Liver (tissue), 8 donors: ENCODE measurements at regions not wholly inside any gene's neighbourhood (a gene's known extent, or its start where the extent isn't known, plus 50 kb on each side); places are given as distances from the start of the nearest gene placed in this dataset.

ENCODE experiments used
- DNase-seq: peaks from one replicate; pipeline ENCODE4 v3.0.0-alpha.2; 2017; ENCODE audit warnings: low spot score
- H3K27ac ChIP-seq, 2 donors: one replicate each; pipeline ENCODE4 v1.7.0; 2013; ENCODE audit warnings: inconsistent platforms in 2 of 2, low read length in 2 of 2, control low read depth in 1 of 2, low read depth in 1 of 2, mild to moderate bottlenecking in 1 of 2
- H3K27me3 ChIP-seq, 4 donors: one replicate each; pipeline versions ENCODE4 v1.6.1 to v1.7.0; 2013; ENCODE audit warnings: low read length in 3 of 4, inconsistent platforms in 1 of 4, mild to moderate bottlenecking in 1 of 4, moderate library complexity in 1 of 4; ENCODE audit not compliant: control insufficient read depth in 4 of 4, insufficient read depth in 4 of 4
- H3K36me3 ChIP-seq, 4 donors: one replicate each; pipeline versions ENCODE4 v1.6.1 to v1.7.0; 2013; ENCODE audit warnings: low read length in 3 of 4, mild to moderate bottlenecking in 3 of 4, low read depth in 1 of 4, moderate library complexity in 1 of 4; ENCODE audit not compliant: control insufficient read depth in 4 of 4, insufficient read depth in 3 of 4
- H3K4me1 ChIP-seq, 4 donors: one replicate each; pipeline versions ENCODE4 v1.6.1 to v1.7.0; 2013; ENCODE audit warnings: low read length in 3 of 4, mild to moderate bottlenecking in 3 of 4, moderate library complexity in 1 of 4; ENCODE audit not compliant: control insufficient read depth in 4 of 4, insufficient read depth in 4 of 4
- H3K4me3 ChIP-seq, 3 donors: one replicate each; pipeline versions ENCODE4 v1.6.1 to v1.7.0; 2013; ENCODE audit warnings: low read length in 3 of 3, control low read depth in 1 of 3, low read depth in 1 of 3, mild to moderate bottlenecking in 1 of 3
- H3K9ac ChIP-seq, 2 donors: one replicate each; pipeline ENCODE4 v1.7.0; 2013; ENCODE audit warnings: low read length in 2 of 2, mild to moderate bottlenecking in 2 of 2, moderate library complexity in 2 of 2, control low read depth in 1 of 2, low read depth in 1 of 2
- H3K9me3 ChIP-seq, 4 donors: one replicate each; pipeline versions ENCODE4 v1.6.1 to v1.7.0; 2013; ENCODE audit warnings: low read length in 3 of 4; ENCODE audit not compliant: control insufficient read depth in 4 of 4
- ATF3 ChIP-seq: IDR thresholded peaks from 2 replicates; pipeline ENCODE4 v1.6.1; 2016; ENCODE audit warnings: antibody characterized with exemption
- CTCF ChIP-seq: fragments of 150-350 bp; IDR thresholded peaks from 2 replicates; pipeline ENCODE4 v1.5.1; 2017; ENCODE audit warnings: improper control_type of control experiment, low read depth, low read length; ENCODE audit not compliant: missing input control
- EGR1 ChIP-seq, 2 donors: IDR thresholded peaks; 2 replicates each; pipeline ENCODE4 v1.6.1; 2016 to 2018; ENCODE audit warnings: antibody characterized with exemption in 2 of 2, low read depth in 2 of 2
- FOXA1 ChIP-seq: IDR thresholded peaks from 2 replicates; pipeline ENCODE4 v1.6.1; 2016; ENCODE audit warnings: antibody characterized with exemption
- GABPA ChIP-seq, 2 donors: IDR thresholded peaks in 1 of 2; conservative IDR thresholded peaks in 1 of 2; 2 replicates each; pipeline ENCODE4 v1.6.1; 2016; ENCODE audit warnings: antibody characterized with exemption in 2 of 2, mild to moderate bottlenecking in 1 of 2, moderate library complexity in 1 of 2
- HNF4A ChIP-seq, 2 donors: conservative IDR thresholded peaks; 2 replicates each; pipeline ENCODE4 v1.6.1; 2016; ENCODE audit warnings: antibody characterized with exemption in 2 of 2, mild to moderate bottlenecking in 2 of 2
- HNF4G ChIP-seq: IDR thresholded peaks from 2 replicates; pipeline ENCODE4 v1.6.1; 2016; ENCODE audit warnings: antibody characterized with exemption
- JUND ChIP-seq, 2 donors: IDR thresholded peaks; 2 replicates each; pipeline ENCODE4 v1.6.1; 2016; ENCODE audit warnings: antibody characterized with exemption in 2 of 2
- MAX ChIP-seq: IDR thresholded peaks from 2 replicates; pipeline ENCODE4 v1.6.1; 2016; ENCODE audit warnings: antibody characterized with exemption
- RAD21 ChIP-seq, 2 donors: IDR thresholded peaks; 2 replicates each; pipeline ENCODE4 v1.6.1; 2016; ENCODE audit warnings: antibody characterized with exemption in 2 of 2, mild to moderate bottlenecking in 2 of 2
- REST ChIP-seq: IDR thresholded peaks from 2 replicates; pipeline ENCODE4 v1.6.1; 2016; ENCODE audit warnings: antibody characterized with exemption, mild to moderate bottlenecking
- RXRA ChIP-seq, 2 donors: IDR thresholded peaks; 2 replicates each; pipeline ENCODE4 v1.6.1; 2017 to 2018; ENCODE audit warnings: antibody characterized with exemption in 2 of 2, mild to moderate bottlenecking in 1 of 2
- SP1 ChIP-seq: IDR thresholded peaks from 2 replicates; pipeline ENCODE4 v1.6.1; 2018; ENCODE audit warnings: antibody characterized with exemption, mild to moderate bottlenecking
- TAF1 ChIP-seq: conservative IDR thresholded peaks from 2 replicates; pipeline ENCODE4 v1.6.1; 2016; ENCODE audit warnings: antibody characterized with exemption, mild to moderate bottlenecking
- YY1 ChIP-seq: IDR thresholded peaks from 2 replicates; pipeline ENCODE4 v1.6.1; 2016; ENCODE audit warnings: antibody characterized with exemption, mild to moderate bottlenecking
- ZBTB33 ChIP-seq: IDR thresholded peaks from 2 replicates; pipeline ENCODE4 v1.6.1; 2016; ENCODE audit warnings: antibody characterized with exemption
- WGBS: extraction: QIAGEN DNeasy Blood & Tissue Kit; methylation state at CpG from one replicate; pipeline ENCODE4 v1.1.7; 2013; 5-methylcytosine and 5-hydroxymethylcytosine counted together
- donor health status: healthy.
- donor health status: healthy.
- donor health status: healthy.
- donor health status: healthy.
- donor health status: healthy.

GRCh38 chr17:73713136-73713535, 68.9 kb upstream of the SDK2 start:
- no peaks in the 10 kb centered on the region for H3K27me3 ChIP-seq
- no peak overlapping the region for H3K4me3 ChIP-seq
- WGBS: 46% methylated on average over 9 of the region's 9 CpGs
- no peak for TF ChIP-seq EGR1 (IDR thresholded peaks at IDR 0.05; ENCODE audit: low read depth in 2 of 2)
- TF ChIP-seq RAD21 (IDR thresholded peaks at IDR 0.05): no peak
- no peak for TF ChIP-seq RXRA (IDR thresholded peaks at IDR 0.05)
- no peak for TF ChIP-seq CTCF
- no peak for TF ChIP-seq FOXA1
- TF ChIP-seq MAX: no peak
- TF ChIP-seq REST: no peak
- no peak for TF ChIP-seq HNF4A (conservative IDR thresholded peaks at IDR 0.05)
- no peak for TF ChIP-seq YY1
- DNase-seq: no peak
- H3K9me3 ChIP-seq: no peaks in the 10 kb centered on the region
- H3K27ac ChIP-seq: no peak overlapping the region
- no peaks in the 10 kb centered on the region for H3K36me3 ChIP-seq
- no peak overlapping the region for H3K9ac ChIP-seq
- H3K4me1 ChIP-seq: peaks cover 0 to 8% (median 3%) of the 10 kb centered on the region in 4 donors

- TF ChIP-seq ZBTB33: no peak
- TF ChIP-seq EGR1 (IDR thresholded peaks at IDR 0.05; ENCODE audit: low read depth in 2 of 2): no peak
- TF ChIP-seq JUND (IDR thresholded peaks at IDR 0.05): no peak
- TF ChIP-seq GABPA (IDR thresholded peaks at IDR 0.05 in 1 of 2, conservative IDR thresholded peaks at IDR 0.05 in 1 of 2): no peak
- no peak for TF ChIP-seq HNF4G
- TF ChIP-seq RXRA (IDR thresholded peaks at IDR 0.05): no peak
- no peak for TF ChIP-seq ATF3
- no peak for TF ChIP-seq REST
- TF ChIP-seq CTCF: no peak
- no peak for TF ChIP-seq RAD21 (IDR thresholded peaks at IDR 0.05)
- TF ChIP-seq FOXA1: no peak
- no peak for TF ChIP-seq TAF1
- TF ChIP-seq SP1: no peak
- no peak for DNase-seq
- Histone ChIP-seq H3K9ac (no peak overlapping the region), H3K9me3 (no peaks in the 10 kb centered on the region), H3K36me3 (no peaks in the 10 kb centered on the region), H3K27me3 (no peaks in the 10 kb centered on the region), H3K4me1 (peaks cover 0 to 15% (median 9%) of the 10 kb centered on the region in 4 donors), H3K27ac (no peak overlapping the region), H3K4me3 (no peak overlapping the region)
- WGBS: 81% methylated on average over 10 of the region's 10 CpGs
Measured at GRCh38 chr17:73715769-73716168, 71.5 kb upstream of the SDK2 start.
